K562 (cell line): ENCODE measurements at regions not wholly inside any gene's neighbourhood (a gene's known extent, or its start where the extent isn't known, plus 50 kb on each side); places are given as distances from the start of the nearest gene placed in this dataset.

ENCODE experiments used
- ATAC-seq: fragments of 200-7000 bp; cut with Tn5 transposase; 3 replicates; pipeline ENCODE4 v1.9.1; 2020; ENCODE audit warnings: moderate library complexity
- BruUV-seq: library from RNA; stranded (reverse); fragments of 400-500 nt; replicated peaks from 2 replicates; lab custom pipeline; 2021; lab: Mats Ljungman, UMichigan
- CTCF ChIA-PET: fragments of 300-600 bp; formaldehyde crosslinking; extraction: SDS; loops from one replicate; lab custom pipeline; 2021; ENCODE audit warnings: low intra/inter-chr PET ratio; lab: Yijun Ruan, JAX
- POLR2A ChIA-PET: fragments of 300-600, 350-650 bp; sonication (Branson Sonifier 250); formaldehyde crosslinking; extraction: SDS; loops from one replicate; lab custom pipeline; 2021; ENCODE audit warnings: antibody characterized with exemption, inconsistent platforms; lab: Yijun Ruan, JAX
- DNase-seq, 4 experiments: peaks; one replicate each; pipeline versions ENCODE4 v3.0.0 to v3.0.0-alpha.2; 2011 to 2018; ENCODE audit warnings: low spot score in 3 of 4, mixed read lengths in 3 of 4; ENCODE audit errors: extremely low read depth in 1 of 4
- FAIRE-seq: peaks from 2 replicates; lab custom pipeline; 2011; peaks lifted over from hg19 to GRCh38; lab: Jason Lieb, UNC
- H2AFZ ChIP-seq: 2 replicates; pipeline ENCODE4 v1.6.0; 2011; ENCODE audit warnings: low read depth, low read length, control low read depth, inconsistent platforms
- H3K27ac ChIP-seq: fragments of 200-600 bp; 3 replicates; pipeline ENCODE4 v1.8.0; 2011; ENCODE audit warnings: low read depth, mild to moderate bottlenecking, control low read depth, inconsistent platforms, low read length, moderate library complexity, mixed read lengths; ENCODE audit errors: extremely low read depth
- H3K27me3 ChIP-seq, 2 experiments: fragments of 300-600 bp in 1 of 2; 2 replicates in 1 of 2; 3 replicates in 1 of 2; pipeline versions ENCODE4 v1.6.0 to v1.8.0; 2011; ENCODE audit warnings: inconsistent platforms in 2 of 2, low read length in 2 of 2, mild to moderate bottlenecking in 1 of 2, mixed read lengths in 1 of 2, moderate library complexity in 1 of 2; ENCODE audit not compliant: control insufficient read depth in 2 of 2, insufficient read depth in 2 of 2
- H3K36me3 ChIP-seq: fragments of 300-600 bp; 3 replicates; pipeline ENCODE4 v1.8.0; 2011; ENCODE audit warnings: mild to moderate bottlenecking, low read length, inconsistent platforms; ENCODE audit not compliant: control insufficient read depth, insufficient read depth
- H3K4me1 ChIP-seq, 2 experiments: fragments of 200-600 bp in 1 of 2; replicated peaks in 1 of 2; 2 replicates in 1 of 2; 3 replicates in 1 of 2; pipeline versions ENCODE4 v1.5.1 to v1.8.0; 2011; ENCODE audit warnings: inconsistent platforms in 2 of 2, low read length in 2 of 2, mild to moderate bottlenecking in 1 of 2, mixed read lengths in 1 of 2, moderate library complexity in 1 of 2; ENCODE audit not compliant: control insufficient read depth in 2 of 2, insufficient read depth in 2 of 2
- H3K4me2 ChIP-seq: 2 replicates; pipeline ENCODE4 v1.6.1; 2011; ENCODE audit warnings: low read length, control low read depth, inconsistent platforms, mixed read lengths; ENCODE audit not compliant: insufficient read depth
- H3K4me3 ChIP-seq: fragments of 200-600 bp; sonication (generic), shearing (Covaris generic); 2 replicates; pipeline ENCODE4 v1.5.1; 2016; ENCODE audit warnings: control low read depth, inconsistent platforms
- H3K79me2 ChIP-seq: fragments of 200-600 bp; 3 replicates; pipeline ENCODE4 v1.8.0; 2011; ENCODE audit warnings: low read length, inconsistent platforms; ENCODE audit not compliant: control insufficient read depth, insufficient read depth
- H3K9ac ChIP-seq, 2 experiments: 2 replicates each; pipeline versions ENCODE4 v1.6.0 to v1.6.1; 2011; ENCODE audit warnings: low read depth in 2 of 2, low read length in 2 of 2, control low read depth in 1 of 2, inconsistent platforms in 1 of 2, mild to moderate bottlenecking in 1 of 2, mixed read lengths in 1 of 2; ENCODE audit not compliant: insufficient read depth in 1 of 2
- H3K9me1 ChIP-seq: one replicate; pipeline ENCODE4 v1.6.0; 2011; ENCODE audit warnings: inconsistent platforms, mild to moderate bottlenecking, low read length, moderate library complexity; ENCODE audit not compliant: control insufficient read depth, insufficient read depth
- H3K9me3 ChIP-seq: replicated peaks from 2 replicates; pipeline ENCODE4 v1.5.1; 2011; ENCODE audit warnings: low read depth, low read length, inconsistent platforms; ENCODE audit not compliant: control insufficient read depth, insufficient read depth
- H4K20me1 ChIP-seq: replicated peaks from 2 replicates; pipeline ENCODE4 v1.6.1; 2011; ENCODE audit warnings: low read length, inconsistent platforms, mixed read lengths; ENCODE audit not compliant: control insufficient read depth, insufficient read depth
- EP400 ChIP-seq: fragments of 450-650 bp; IDR thresholded peaks from 2 replicates; pipeline ENCODE4 v1.6.1; 2017; ENCODE audit warnings: antibody characterized with exemption, mild to moderate bottlenecking, moderate library complexity
- GTF2A2 ChIP-seq: IDR thresholded peaks from 2 replicates; pipeline ENCODE4 v1.6.1; 2016; ENCODE audit warnings: mild to moderate bottlenecking, missing genetic modification characterization, missing compliant biosample characterization
- JUN ChIP-seq, 2 experiments: sonication (generic) in 1 of 2; formaldehyde crosslinking in 1 of 2; IDR thresholded peaks; 2 replicates each; pipeline versions ENCODE4 v1.6.1 to v1.8.0; 2012 to 2022; ENCODE audit warnings: borderline replicate concordance in 2 of 2, mild to moderate bottlenecking in 2 of 2, improper control_type of control experiment in 1 of 2, low read depth in 1 of 2, low read length in 1 of 2, missing genetic modification reagents in 1 of 2
- KLF10 ChIP-seq: fragments of 250-450 bp; sonication (Bioruptor Pico); IDR thresholded peaks from 2 replicates; pipeline ENCODE4 v1.6.1; 2021; ENCODE audit warnings: matching md5 sums
- MAFF ChIP-seq: IDR thresholded peaks from 2 replicates; pipeline ENCODE4 v1.6.1; 2012; ENCODE audit warnings: low read length, improper control_type of control experiment
- MAFG ChIP-seq: fragments of 450-650 bp; conservative IDR thresholded peaks from 2 replicates; pipeline ENCODE4 v1.6.1; 2016; ENCODE audit warnings: missing genetic modification characterization, missing compliant biosample characterization
- MAFK ChIP-seq: IDR thresholded peaks from 2 replicates; pipeline ENCODE4 v1.6.1; 2011; ENCODE audit warnings: low read length, improper control_type of control experiment
- MCM2 ChIP-seq: fragments of 450-650 bp; IDR thresholded peaks from 2 replicates; pipeline ENCODE4 v1.6.1; 2017; ENCODE audit warnings: low read depth, mild to moderate bottlenecking
- PTBP1 ChIP-seq: fragments of 200-400 bp; formaldehyde crosslinking; IDR thresholded peaks from 2 replicates; pipeline ENCODE4 v1.6.1; 2017; ENCODE audit warnings: low read depth, low read length
- RAD51 ChIP-seq: fragments of 450-650 bp; IDR thresholded peaks from 2 replicates; pipeline ENCODE4 v1.7.1; 2016; ENCODE audit warnings: low read depth, mild to moderate bottlenecking, borderline replicate concordance
- RBM22 ChIP-seq: fragments of 200-400 bp; formaldehyde crosslinking; IDR thresholded peaks from 2 replicates; pipeline ENCODE4 v1.6.1; 2018; ENCODE audit warnings: low read length, low read depth; ENCODE audit not compliant: poor library complexity, severe bottlenecking
- RFX5 ChIP-seq: IDR thresholded peaks from 2 replicates; pipeline ENCODE4 v1.6.1; 2011; ENCODE audit warnings: low read depth, mild to moderate bottlenecking, improper control_type of control experiment, low read length
- SMAD2 ChIP-seq: fragments of 150-350 bp; IDR thresholded peaks from 2 replicates; pipeline ENCODE4 v1.6.1; 2014; ENCODE audit warnings: low read depth, mild to moderate bottlenecking, low read length
- SMARCA4 ChIP-seq: fragments of 450-650 bp; IDR thresholded peaks from 2 replicates; pipeline ENCODE4 v1.6.1; 2016
- SNRNP70 ChIP-seq: fragments of 200-400 bp; formaldehyde crosslinking; optimal IDR thresholded peaks from 2 replicates; pipeline ENCODE3; 2017; ENCODE audit warnings: low read depth, low read length
- ZNF316 ChIP-seq: fragments of 450-650 bp; IDR thresholded peaks from 2 replicates; pipeline ENCODE4 v1.6.1; 2016
- ZNF384 ChIP-seq: IDR thresholded peaks from 2 replicates; pipeline ENCODE4 v1.6.1; 2012; ENCODE audit warnings: low read depth, low read length, improper control_type of control experiment
- whole genome bisulfite sequencing: fragments of 100-300 bp; shearing (Covaris generic); methylation state at CpG from one replicate; pipeline ENCODE4 v1.1.6; 2016; ENCODE audit warnings: low coverage, mixed read lengths; ENCODE audit not compliant: insufficient coverage; ENCODE audit errors: missing lambda C conversion rate; 5-methylcytosine and 5-hydroxymethylcytosine counted together
- in situ Hi-C: fragments of 300-500 bp; cut with MboI; formaldehyde crosslinking; loops from 4 replicates; pipeline ENCODE4 v1.15.0; 2018; ENCODE audit warnings: inconsistent platforms, mixed read lengths
- intact Hi-C: fragments of 100-400 bp; cut with micrococcal nuclease; formaldehyde crosslinking; loops from 2 replicates; pipeline ENCODE4 v1.14.2; 2022

DNA sequence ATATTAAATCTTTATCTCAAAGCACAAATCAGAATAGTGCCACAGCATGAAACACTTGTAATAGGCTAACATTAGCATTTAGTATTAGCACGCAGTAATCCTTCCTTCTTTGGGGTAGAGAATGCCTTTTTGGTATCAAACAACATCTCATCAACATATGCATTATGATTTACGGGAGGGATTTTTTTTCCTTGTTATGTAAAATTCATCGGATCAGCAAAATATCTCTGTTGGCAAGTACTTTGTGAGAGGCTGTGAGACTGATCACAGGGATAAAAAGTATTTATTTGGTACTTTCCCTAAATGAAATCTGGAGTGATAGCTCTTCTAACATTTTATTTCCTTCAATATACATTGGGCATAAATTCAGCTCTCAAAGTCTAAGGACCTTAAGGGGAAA, 68.4 kb upstream of the TMEM178A start:
- no peak overlapping the region for H3K4me3 ChIP-seq
- peaks cover 4 to 6% of the 10 kb centered on the region in 2 experiments; a peak in 4 of 5 replicates for H3K27me3 ChIP-seq
- no peak overlapping the region for H2AFZ ChIP-seq
- ChIA-PET POLR2A (no interaction called here), CTCF (no interaction called here)
- H4K20me1 ChIP-seq: no peaks in the 10 kb centered on the region
- DNase-seq: no peak
- H3K27ac ChIP-seq: no peak overlapping the region
- H3K79me2 ChIP-seq: no peaks in the 10 kb centered on the region
- H3K4me2 ChIP-seq: no peak overlapping the region
- no TSS peak for BruUV-seq
- TF ChIP-seq SMAD2 (no peak), MAFF (peak; percentile 7; the same call in 1 of the 2 replicates), ZNF316 (peak; percentile 35; the same call in 1 of the 2 replicates), MAFG (tag) (peak; percentile 24; the same call in 1 of the 2 replicates)
- in situ Hi-C loops (loop anchor here (25.0 kb wide), 1 partner anchor 840 kb away; no protein-coding TSS in a partner anchor), intact Hi-C loops (loop anchor here (5.0 kb wide), 1 partner anchor 85 kb away; no protein-coding TSS in a partner anchor)
- H3K9ac ChIP-seq: no peak overlapping the region
- H3K36me3 ChIP-seq: no peaks in the 10 kb centered on the region
- H3K9me1 ChIP-seq: no peaks in the 10 kb centered on the region
- no peak for FAIRE-seq
- no peak for ATAC-seq
- 12% methylated on average over 3 of the region's 3 CpGs for WGBS
- no peaks in the 10 kb centered on the region for H3K4me1 ChIP-seq
- no peaks in the 10 kb centered on the region for H3K9me3 ChIP-seq

DNA sequence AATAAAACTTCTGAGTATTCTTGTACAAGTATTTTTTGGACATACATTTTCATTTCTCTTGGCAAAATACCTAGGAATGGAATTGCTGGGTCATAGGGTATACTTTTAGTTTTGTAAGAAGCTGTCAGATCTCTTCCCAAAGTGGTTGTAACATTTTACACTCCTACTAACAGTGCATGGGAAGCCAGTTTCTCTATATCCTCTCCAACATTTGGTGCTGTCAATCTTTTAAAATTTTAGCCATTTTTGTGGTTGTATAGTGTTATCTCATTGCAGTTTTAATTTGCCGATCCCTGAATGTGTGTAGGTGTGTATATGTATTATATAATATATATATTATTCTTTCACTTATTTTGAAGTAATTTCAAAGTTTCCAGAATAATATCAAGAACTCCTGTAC, 63.1 kb upstream of the TMEM178A start:
- POLR2A ChIA-PET: interaction anchor here (0.7 kb wide), 1 partner anchor 95 kb away, joined by 4 read pairs; no protein-coding TSS in a partner anchor
- Histone ChIP-seq H3K4me1 (no peaks in the 10 kb centered on the region), H3K9ac (no peak overlapping the region), H3K4me3 (no peak overlapping the region), H3K27me3 (peaks cover 6 to 19% of the 10 kb centered on the region in 2 experiments; a peak in 2 of 5 replicates), H4K20me1 (no peaks in the 10 kb centered on the region), H3K27ac (no peak overlapping the region), H3K4me2 (no peak overlapping the region), H3K79me2 (no peaks in the 10 kb centered on the region), H2AFZ (no peak overlapping the region), H3K36me3 (no peaks in the 10 kb centered on the region), H3K9me1 (no peaks in the 10 kb centered on the region), H3K9me3 (no peaks in the 10 kb centered on the region)
- BruUV-seq: no TSS peak
- 30% methylated on average over 1 of the region's 1 CpG for WGBS
- ATAC-seq: no peak
- no peak for DNase-seq
- CTCF ChIA-PET: no interaction called here
- TF ChIP-seq RBM22 (no peak), RAD51 (no peak), ZNF316 (no peak), KLF10 (CRISPR knock-in tag) (no peak), GTF2A2 (tag) (no peak), MAFK (no peak), EP400 (no peak), SNRNP70 (no peak), ZNF384 (no peak), PTBP1 (no peak), RFX5 (no peak), SMARCA4 (no peak), MCM2 (no peak), JUN (IDR thresholded peaks at IDR 0.05; ENCODE audit: borderline replicate concordance, low read depth, low read length) (no peak), JUN (CRISPR knock-in tag; IDR thresholded peaks at IDR 0.05; ENCODE audit: borderline replicate concordance) (no peak)
- FAIRE-seq: no peak
- intact Hi-C loops (no loop called here), in situ Hi-C loops (no loop called here)
